Smooth muscle cell (in vitro differentiated cells): ENCODE measurements at regions not wholly inside any gene's neighbourhood (a gene's known extent, or its start where the extent isn't known, plus 50 kb on each side); places are given as distances from the start of the nearest gene placed in this dataset.
"Not testable (repeated sequence)": the region's sequence is repeated elsewhere in the genome, so short reads cannot be mapped to it uniquely, and the experiment has no call there.

ENCODE experiments used
- DNase-seq: peaks from one replicate; lab custom pipeline; 2025; ENCODE audit not compliant: unreplicated experiment; lab: John Stamatoyannopoulos, UW
- H2AFZ ChIP-seq: fragments of 200-600 bp; sonication (generic); 2 replicates; pipeline ENCODE4 v1.6.0; 2016; ENCODE audit warnings: antibody characterized with exemption, low read depth, mild to moderate bottlenecking
- H3F3A ChIP-seq: fragments of 200-600 bp; sonication (generic); 2 replicates; pipeline ENCODE4 v1.6.0; 2017; ENCODE audit warnings: antibody characterized with exemption, low read depth
- H3K27ac ChIP-seq: fragments of 200-600 bp; sonication (generic); 2 replicates; pipeline ENCODE4 v1.5.1; 2016; ENCODE audit warnings: low read depth, mild to moderate bottlenecking
- H3K27me3 ChIP-seq: fragments of 200-600 bp; sonication (generic); 2 replicates; pipeline ENCODE4 v1.6.1; 2016; ENCODE audit warnings: low read depth, mild to moderate bottlenecking
- H3K36me3 ChIP-seq: fragments of 200-600 bp; sonication (generic); 2 replicates; pipeline ENCODE4 v1.5.1; 2016; ENCODE audit warnings: low read depth
- H3K4me1 ChIP-seq: fragments of 200-600 bp; sonication (generic); 2 replicates; pipeline ENCODE4 v1.5.1; 2016; ENCODE audit warnings: low read depth
- H3K4me2 ChIP-seq: fragments of 200-600 bp; sonication (generic); 2 replicates; pipeline ENCODE4 v1.6.0; 2016; ENCODE audit warnings: mild to moderate bottlenecking
- H3K4me3 ChIP-seq: fragments of 200-600 bp; sonication (generic); 2 replicates; pipeline ENCODE4 v1.5.1; 2016; ENCODE audit warnings: mild to moderate bottlenecking
- H3K79me2 ChIP-seq: fragments of 200-600 bp; sonication (generic); 2 replicates; pipeline ENCODE4 v1.6.0; 2016; ENCODE audit warnings: low read depth, mild to moderate bottlenecking
- H3K9ac ChIP-seq: fragments of 200-600 bp; sonication (generic); 2 replicates; pipeline ENCODE4 v1.6.0; 2016; ENCODE audit warnings: low read depth
- H3K9me3 ChIP-seq: fragments of 200-600 bp; sonication (generic); replicated peaks from 2 replicates; pipeline ENCODE4 v1.5.1; 2016; ENCODE audit warnings: low read depth
- H4K20me1 ChIP-seq: fragments of 200-600 bp; sonication (generic); 2 replicates; pipeline ENCODE4 v1.6.0; 2016; ENCODE audit warnings: low read depth
- WGBS: methylation state at CpG from one replicate; pipeline ENCODE4 v1.1.7; 2016; ENCODE audit warnings: low lambda C conversion rate; 5-methylcytosine and 5-hydroxymethylcytosine counted together
- TF ChIP-seq, protein P1 (sequence below): fragments of 200-600 bp; sonication (generic); IDR thresholded peaks from 2 replicates; pipeline ENCODE4 v1.5.1; 2017; ENCODE audit warnings: borderline replicate concordance, mild to moderate bottlenecking, antibody characterized with exemption; ENCODE audit not compliant: insufficient read depth, poor library complexity, severe bottlenecking

DNA sequence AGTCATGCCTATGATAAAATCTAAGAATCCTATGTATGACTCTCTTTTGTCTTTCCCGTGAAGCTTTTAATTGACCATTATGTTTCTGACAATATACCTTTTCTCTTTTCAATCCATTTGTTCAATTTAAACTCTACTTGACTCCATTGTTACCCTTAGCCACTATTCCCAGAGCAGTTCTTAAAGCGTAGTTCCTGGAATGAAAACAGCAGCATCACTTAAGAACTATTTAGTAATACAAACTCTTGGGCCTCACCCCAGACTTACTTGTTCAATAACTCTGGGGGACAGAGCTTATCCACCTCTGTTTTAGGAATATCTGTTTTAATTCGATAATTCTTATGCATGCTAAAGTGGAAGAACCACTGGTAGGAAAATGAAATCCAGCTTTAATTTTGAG is 358.4 kb downstream of the PRR32 start:
- Histone ChIP-seq H3K4me3 (no peak overlapping the region), H3K36me3 (no peaks in the 10 kb centered on the region), H3K79me2 (no peaks in the 10 kb centered on the region), H3K27ac (no peak overlapping the region), H2AFZ (no peak overlapping the region), H3K9me3 (no peaks in the 10 kb centered on the region), H3K4me1 (no peaks in the 10 kb centered on the region), H3K9ac (no peak overlapping the region), H4K20me1 (no peaks in the 10 kb centered on the region), H3K4me2 (no peak overlapping the region), H3K27me3 (no peaks in the 10 kb centered on the region), H3F3A (no peaks in the 10 kb centered on the region)
- TF ChIP-seq, protein P1, sequence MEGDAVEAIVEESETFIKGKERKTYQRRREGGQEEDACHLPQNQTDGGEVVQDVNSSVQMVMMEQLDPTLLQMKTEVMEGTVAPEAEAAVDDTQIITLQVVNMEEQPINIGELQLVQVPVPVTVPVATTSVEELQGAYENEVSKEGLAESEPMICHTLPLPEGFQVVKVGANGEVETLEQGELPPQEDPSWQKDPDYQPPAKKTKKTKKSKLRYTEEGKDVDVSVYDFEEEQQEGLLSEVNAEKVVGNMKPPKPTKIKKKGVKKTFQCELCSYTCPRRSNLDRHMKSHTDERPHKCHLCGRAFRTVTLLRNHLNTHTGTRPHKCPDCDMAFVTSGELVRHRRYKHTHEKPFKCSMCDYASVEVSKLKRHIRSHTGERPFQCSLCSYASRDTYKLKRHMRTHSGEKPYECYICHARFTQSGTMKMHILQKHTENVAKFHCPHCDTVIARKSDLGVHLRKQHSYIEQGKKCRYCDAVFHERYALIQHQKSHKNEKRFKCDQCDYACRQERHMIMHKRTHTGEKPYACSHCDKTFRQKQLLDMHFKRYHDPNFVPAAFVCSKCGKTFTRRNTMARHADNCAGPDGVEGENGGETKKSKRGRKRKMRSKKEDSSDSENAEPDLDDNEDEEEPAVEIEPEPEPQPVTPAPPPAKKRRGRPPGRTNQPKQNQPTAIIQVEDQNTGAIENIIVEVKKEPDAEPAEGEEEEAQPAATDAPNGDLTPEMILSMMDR: no peak
- DNase-seq: no peak
- WGBS: 73% methylated on average over 3 of the region's 3 CpGs

DNA sequence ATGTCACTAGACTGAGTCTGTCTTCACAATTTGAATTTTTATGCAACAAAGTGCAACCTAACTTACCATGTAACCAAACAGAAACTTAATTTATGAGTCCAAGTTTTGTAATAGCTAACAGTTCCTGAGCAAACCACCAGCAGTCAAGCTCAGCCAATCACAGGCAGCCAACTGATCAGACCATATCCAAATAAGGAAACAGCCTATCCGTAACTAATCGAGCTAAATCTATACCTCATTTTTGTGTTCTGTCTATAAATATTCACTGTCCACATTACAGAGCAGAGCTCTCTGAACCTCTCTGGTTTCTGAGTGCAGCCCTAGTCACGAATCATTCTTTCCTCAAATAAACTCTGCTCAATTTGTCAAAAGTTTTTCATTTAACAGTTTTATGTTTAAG is 367.6 kb downstream of the PRR32 start:
- Histone ChIP-seq H4K20me1 (no peaks in the 10 kb centered on the region), H3K9ac (no peak overlapping the region), H3K27ac (no peak overlapping the region), H3F3A (no peaks in the 10 kb centered on the region), H2AFZ (no peak overlapping the region), H3K4me3 (no peak overlapping the region), H3K79me2 (no peaks in the 10 kb centered on the region), H3K9me3 (no peaks in the 10 kb centered on the region), H3K4me2 (no peak overlapping the region), H3K36me3 (no peaks in the 10 kb centered on the region), H3K4me1 (no peaks in the 10 kb centered on the region), H3K27me3 (no peaks in the 10 kb centered on the region)
- TF ChIP-seq, protein P1: no peak
- WGBS: 86% methylated on average over 3 of the region's 3 CpGs
- no peak for DNase-seq

DNA sequence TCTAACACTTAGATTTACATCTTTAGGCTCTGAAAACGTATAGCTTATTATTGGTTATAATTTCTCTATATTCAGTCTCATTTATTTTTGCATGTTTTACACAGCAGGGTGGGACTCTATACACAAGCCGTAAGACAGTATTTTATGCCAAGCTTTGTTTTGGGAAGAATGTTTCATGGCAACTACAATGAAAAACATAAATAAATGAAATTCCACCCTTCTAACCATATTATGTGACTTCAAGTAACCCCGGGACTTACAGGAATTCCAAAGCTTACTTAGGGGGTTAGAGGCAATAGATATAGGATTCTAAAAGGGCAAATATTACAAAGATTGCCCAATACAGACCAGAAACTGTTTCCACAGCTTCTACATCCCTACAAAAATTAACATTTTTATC is 370.9 kb downstream of the PRR32 start:
- no peaks in the 10 kb centered on the region for H3K4me1 ChIP-seq
- no peaks in the 10 kb centered on the region for H3K79me2 ChIP-seq
- no peaks in the 10 kb centered on the region for H3K9me3 ChIP-seq
- H3K36me3 ChIP-seq: no peaks in the 10 kb centered on the region
- DNase-seq: no peak
- no peak overlapping the region for H3K4me2 ChIP-seq
- no peaks in the 10 kb centered on the region for H3K27me3 ChIP-seq
- WGBS: 63% methylated on average over 3 of the region's 3 CpGs
- H4K20me1 ChIP-seq: no peaks in the 10 kb centered on the region
- H3F3A ChIP-seq: no peaks in the 10 kb centered on the region
- H2AFZ ChIP-seq: no peak overlapping the region
- no peak overlapping the region for H3K9ac ChIP-seq
- H3K4me3 ChIP-seq: no peak overlapping the region
- TF ChIP-seq, protein P1: no peak
- no peak overlapping the region for H3K27ac ChIP-seq

DNA sequence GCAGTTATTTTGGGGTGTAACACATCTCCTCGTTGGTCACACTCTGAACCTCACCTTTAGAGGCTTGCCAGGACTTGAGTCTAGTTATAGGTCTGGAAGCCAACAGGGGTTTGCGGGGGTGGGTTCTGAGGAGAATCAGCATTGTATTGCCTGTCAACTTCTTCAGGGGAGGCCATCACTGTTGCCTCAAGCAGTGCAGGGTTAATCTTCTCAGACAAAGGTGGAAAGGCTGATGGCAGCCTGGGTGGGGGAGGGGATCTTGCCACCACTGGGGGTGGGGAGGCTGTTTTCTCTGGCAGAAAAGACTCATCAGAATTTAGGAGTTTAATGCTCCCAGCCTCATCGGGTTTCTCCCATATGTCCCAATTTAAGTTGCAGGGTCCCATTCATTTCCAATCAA is 387.8 kb downstream of the PRR32 start:
- 74% methylated on average over 3 of the region's 3 CpGs for WGBS
- Histone ChIP-seq H3K36me3 (no peaks in the 10 kb centered on the region), H3F3A (no peaks in the 10 kb centered on the region), H3K79me2 (no peaks in the 10 kb centered on the region), H3K9ac (no peak overlapping the region), H3K4me3 (no peak overlapping the region), H4K20me1 (no peaks in the 10 kb centered on the region), H3K4me1 (no peaks in the 10 kb centered on the region), H2AFZ (no peak overlapping the region), H3K27me3 (no peaks in the 10 kb centered on the region), H3K27ac (no peak overlapping the region), H3K9me3 (no peaks in the 10 kb centered on the region), H3K4me2 (no peak overlapping the region)
- TF ChIP-seq, protein P1: no peak
- DNase-seq: no peak

DNA sequence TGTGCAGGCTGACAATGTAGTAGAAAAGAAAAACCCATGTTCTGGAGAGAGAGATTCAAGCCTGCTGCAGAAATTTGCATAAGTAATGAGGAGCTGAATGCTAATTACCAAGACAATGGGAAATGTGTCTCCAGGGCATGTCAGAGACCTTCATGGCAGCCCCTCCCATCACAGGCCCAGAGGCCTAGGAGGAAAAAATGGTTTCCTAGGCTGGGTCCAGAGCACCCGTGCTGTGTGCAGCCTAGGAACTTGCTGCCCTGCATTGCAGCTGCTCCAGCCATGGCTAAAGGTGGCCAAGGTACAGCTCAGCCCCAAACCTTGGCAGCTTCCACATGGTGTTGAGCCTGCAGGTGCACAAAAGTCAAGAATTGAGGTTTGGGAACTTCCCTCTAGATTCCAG is 402.3 kb downstream of the PRR32 start:
- H4K20me1 ChIP-seq, H3K9me3 ChIP-seq, DNase-seq, H3F3A ChIP-seq, H3K27ac ChIP-seq, H3K4me2 ChIP-seq, H3K79me2 ChIP-seq, H3K4me3 ChIP-seq, H3K9ac ChIP-seq, H2AFZ ChIP-seq, H3K4me1 ChIP-seq, H3K27me3 ChIP-seq, H3K36me3 ChIP-seq: not testable (repeated sequence)
- 87% methylated on average over 1 of the region's 1 CpG for WGBS
